T-cell (primary cell): ENCODE measurements at regions not wholly inside any gene's neighbourhood (a gene's known extent, or its start where the extent isn't known, plus 50 kb on each side); places are given as distances from the start of the nearest gene placed in this dataset.

Experiments
- ATAC-seq, 4 experiments: fragments of 200-7000 bp in 3 of 4; fragments of 150-1000 bp in 1 of 4; cut with Tn5 transposase; replicated peaks in 1 of 4; 1 replicate in 3 of 4; 2 replicates in 1 of 4; pipeline ENCODE4 v1.10.0; 2021; ENCODE audit warnings: moderate library complexity in 3 of 4, mild to moderate bottlenecking in 2 of 4, moderate number of reproducible peaks in 1 of 4
- CTCF ChIA-PET, 2 donors: fragments of 300-600 bp; sonication (Branson Sonifier 250); formaldehyde crosslinking; loops; one replicate each; lab custom pipeline; 2022; ENCODE audit warnings: antibody characterized with exemption in 2 of 2; lab: Charles Lee
- POLR2A ChIA-PET, 2 donors: fragments of 300-600 bp; sonication (Branson Sonifier 250); formaldehyde crosslinking; loops; one replicate each; lab custom pipeline; 2022; ENCODE audit warnings: antibody characterized with exemption in 2 of 2; lab: Charles Lee
- DNase-seq, 35 experiments: peaks; one replicate each; pipeline versions ENCODE4 v3.0.0 to v3.0.0-alpha.2; 2013 to 2023
- H3K27ac ChIP-seq: one replicate; pipeline ENCODE4 v1.5.1; 2013; ENCODE audit warnings: low read length
- H3K27me3 ChIP-seq, 2 experiments: replicated peaks in 1 of 2; 1 replicate in 1 of 2; 2 replicates in 1 of 2; pipeline versions ENCODE4 v1.6.1 to v1.7.0; 2013; ENCODE audit warnings: low read length in 1 of 2, mixed read lengths in 1 of 2; ENCODE audit not compliant: control insufficient read depth in 2 of 2, insufficient read depth in 2 of 2; ENCODE audit errors: extremely low read depth in 1 of 2
- H3K36me3 ChIP-seq, 2 donors: 1 replicate in 1 of 2; 2 replicates in 1 of 2; pipeline versions ENCODE4 v1.6.1 to v1.7.0; 2013; ENCODE audit warnings: low read length in 1 of 2; ENCODE audit not compliant: control insufficient read depth in 2 of 2, insufficient read depth in 1 of 2; ENCODE audit errors: extremely low read depth in 1 of 2
- H3K4me1 ChIP-seq, 2 experiments: 1 replicate in 1 of 2; 2 replicates in 1 of 2; pipeline versions ENCODE4 v1.6.1 to v1.7.0; 2013; ENCODE audit warnings: low read length in 2 of 2, mixed read lengths in 1 of 2; ENCODE audit not compliant: insufficient read depth in 2 of 2, control insufficient read depth in 1 of 2; ENCODE audit errors: extremely low read depth in 1 of 2
- H3K4me3 ChIP-seq, 2 donors: 1 replicate in 1 of 2; 2 replicates in 1 of 2; pipeline versions ENCODE4 v1.5.1 to v1.7.0; 2013; ENCODE audit warnings: mild to moderate bottlenecking in 2 of 2, low read length in 1 of 2, moderate library complexity in 1 of 2; ENCODE audit not compliant: control insufficient read depth in 1 of 2; ENCODE audit errors: extremely low read depth in 1 of 2
- H3K9me3 ChIP-seq: 2 replicates; pipeline ENCODE4 v1.7.0; 2013
- H3K27ac Mint-ChIP-seq, 2 donors: one replicate each; pipeline ENCODE4 v1.8.0; 2020 to 2021; ENCODE audit warnings: mild to moderate bottlenecking in 2 of 2, mixed read lengths in 2 of 2
- H3K27me3 Mint-ChIP-seq, 2 donors: one replicate each; pipeline ENCODE4 v1.8.0; 2021 to 2022; ENCODE audit warnings: mixed read lengths in 2 of 2
- H3K36me3 Mint-ChIP-seq: one replicate; pipeline ENCODE4 v1.8.0; 2021; ENCODE audit warnings: mixed read lengths
- H3K4me1 Mint-ChIP-seq, 3 donors: one replicate each; pipeline ENCODE4 v1.8.0; 2020 to 2022; ENCODE audit warnings: mixed read lengths in 3 of 3, mild to moderate bottlenecking in 1 of 3
- H3K4me3 Mint-ChIP-seq, 3 donors: one replicate each; pipeline ENCODE4 v1.8.0; 2020 to 2022; ENCODE audit warnings: mild to moderate bottlenecking in 3 of 3, mixed read lengths in 3 of 3, moderate library complexity in 3 of 3
- H3K9me3 Mint-ChIP-seq, 3 donors: one replicate each; pipeline ENCODE4 v1.8.0; 2020 to 2022; ENCODE audit warnings: mixed read lengths in 3 of 3
- WGBS: methylation state at CpG from one replicate; pipeline ENCODE4 v1.1.5; 2013; ENCODE audit warnings: missing lambda C conversion rate; ENCODE audit not compliant: insufficient coverage; 5-methylcytosine and 5-hydroxymethylcytosine counted together

DNA sequence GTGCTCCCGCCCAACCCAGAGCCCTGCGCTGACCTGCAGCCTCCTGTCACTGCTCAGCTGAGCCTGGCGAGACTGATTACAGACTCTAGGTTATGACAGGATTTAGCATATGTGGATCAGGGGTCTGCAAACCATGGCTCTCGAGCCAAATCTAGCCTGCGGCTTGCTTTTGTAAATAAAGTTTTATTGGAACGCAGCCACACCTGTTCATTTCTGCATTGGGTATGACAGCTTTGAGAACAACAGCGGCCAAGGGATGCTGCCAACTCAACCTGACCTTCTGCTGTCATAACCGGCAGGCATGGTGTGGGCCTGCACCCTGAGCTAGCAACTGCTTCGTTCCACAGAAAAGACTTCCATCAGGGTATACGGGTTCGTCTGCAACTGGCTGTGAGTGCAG, 50.5 kb upstream of the IQSEC1 start:
- ATAC-seq (no peak), DNase-seq (no peak)
- ChIA-PET POLR2A (no interaction called here), CTCF (no interaction called here)
- no peaks in the 10 kb centered on the region for H3K9me3 ChIP-seq
- Mint-ChIP-seq H3K36me3 (no peaks in the 10 kb centered on the region), H3K4me3 (no peak overlapping the region), H3K27me3 (peaks cover 0 to 4% of the 10 kb centered on the region in 2 donors), H3K27ac (no peak overlapping the region), H3K9me3 (no peaks in the 10 kb centered on the region), H3K4me1 (no peaks in the 10 kb centered on the region)
- no peak overlapping the region for H3K27ac ChIP-seq
- H3K4me1 ChIP-seq, result no peaks in the 10 kb centered on the region
- no peak overlapping the region for H3K4me3 ChIP-seq
- WGBS, result 88% methylated on average over 11 of the region's 11 CpGs
- peaks cover 0 to 17% of the 10 kb centered on the region in 2 experiments for H3K27me3 ChIP-seq
- no peaks in the 10 kb centered on the region for H3K36me3 ChIP-seq

DNA sequence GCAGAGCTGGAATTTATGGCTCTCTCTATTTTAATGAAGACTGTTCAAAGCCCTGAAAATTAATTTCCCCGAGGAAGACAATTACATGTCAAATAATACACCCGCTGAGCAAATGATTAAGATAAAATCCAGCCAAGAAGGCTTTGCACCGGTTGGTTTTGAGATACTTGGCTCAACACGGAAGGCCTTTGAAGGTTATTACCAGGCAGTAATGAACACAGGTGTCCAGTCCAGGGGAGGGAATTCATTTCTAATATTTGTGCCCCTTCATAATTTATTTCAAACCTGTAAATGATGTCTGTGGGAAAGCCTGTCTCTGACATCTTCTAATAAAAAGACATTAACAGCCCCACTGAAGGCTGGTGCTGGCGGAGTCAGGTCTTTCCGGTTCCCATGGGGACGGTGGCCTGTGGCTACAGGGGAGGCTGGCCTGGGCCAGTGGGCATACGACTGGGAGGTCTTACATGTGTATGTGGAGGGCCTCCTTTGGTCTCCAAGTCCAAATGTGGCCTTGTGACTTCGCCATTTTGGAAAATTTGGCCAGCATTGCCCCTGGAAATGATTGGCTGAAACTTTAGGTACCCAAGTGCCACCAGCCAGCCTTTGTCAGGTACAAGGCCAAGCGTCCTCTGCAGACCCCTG, 49.9 kb upstream of the IQSEC1 start:
- H3K27me3 Mint-ChIP-seq, result peaks cover 2 to 4% of the 10 kb centered on the region in 2 donors
- no peak overlapping the region for H3K4me3 Mint-ChIP-seq
- ChIA-PET POLR2A (no interaction called here), CTCF (no interaction called here)
- Histone ChIP-seq H3K27me3 (peaks cover 0 to 17% of the 10 kb centered on the region in 2 experiments), H3K9me3 (no peaks in the 10 kb centered on the region), H3K27ac (no peak overlapping the region), H3K36me3 (no peaks in the 10 kb centered on the region), H3K4me3 (no peak overlapping the region), H3K4me1 (no peaks in the 10 kb centered on the region)
- no peaks in the 10 kb centered on the region for H3K4me1 Mint-ChIP-seq
- DNase-seq (no peak), ATAC-seq (no peak)
- no peak overlapping the region for H3K27ac Mint-ChIP-seq
- H3K36me3 Mint-ChIP-seq, result no peaks in the 10 kb centered on the region
- H3K9me3 Mint-ChIP-seq, result no peaks in the 10 kb centered on the region
- WGBS, result 78% methylated on average over 9 of the region's 10 CpGs
